ENCODE measurements at regions not wholly inside any gene's neighbourhood (a gene's known extent, or its start where the extent isn't known, plus 50 kb on each side); places are given as distances from the start of the nearest gene placed in this dataset.

GRCh38 chr7:10211861-10212260, 761.8 kb upstream of the PHF14 start:
- TF ChIP-seq CTCF (conservative IDR thresholded peaks at IDR 0.05), result no peak
- Mint-ChIP-seq H3K27ac (ENCODE audit: unreplicated experiment) (no peak overlapping the region), H3K4me1 (no peaks in the 10 kb centered on the region), H3K4me3 (no peak overlapping the region), H3K9me3 (peaks cover 7% of the 10 kb centered on the region), H3K36me3 (ENCODE audit: low read depth) (no peaks in the 10 kb centered on the region), H3K27me3 (ENCODE audit: low read depth) (no peaks in the 10 kb centered on the region)
- no peak for DNase-seq (ENCODE audit: low read depth, low spot score)

GRCh38 chr7:10212649-10213048, 761.0 kb upstream of the PHF14 start:
- peaks cover 7% of the 10 kb centered on the region for H3K9me3 Mint-ChIP-seq

GRCh38 chr7:10216462-10216861, 757.2 kb upstream of the PHF14 start:
- H3K9me3 Mint-ChIP-seq, result peaks cover 7% of the 10 kb centered on the region
- no peak for TF ChIP-seq CTCF (conservative IDR thresholded peaks at IDR 0.05)
- no peaks in the 10 kb centered on the region for H3K27me3 Mint-ChIP-seq (ENCODE audit: low read depth)
- DNase-seq (ENCODE audit: low read depth, low spot score), result no peak
- no peaks in the 10 kb centered on the region for H3K36me3 Mint-ChIP-seq (ENCODE audit: low read depth)
- H3K4me1 Mint-ChIP-seq, result no peaks in the 10 kb centered on the region
- no peak overlapping the region for H3K27ac Mint-ChIP-seq (ENCODE audit: unreplicated experiment)
- no peak overlapping the region for H3K4me3 Mint-ChIP-seq

More at GRCh38 chr7:10212649-10213048, 761.0 kb upstream of the PHF14 start:
- DNase-seq (ENCODE audit: low read depth, low spot score), result no peak
- Mint-ChIP-seq H3K4me3 (no peak overlapping the region), H3K4me1 (no peaks in the 10 kb centered on the region), H3K36me3 (ENCODE audit: low read depth) (no peaks in the 10 kb centered on the region), H3K27me3 (ENCODE audit: low read depth) (no peaks in the 10 kb centered on the region), H3K27ac (ENCODE audit: unreplicated experiment) (no peak overlapping the region)
- no peak for TF ChIP-seq CTCF (conservative IDR thresholded peaks at IDR 0.05)

- no peaks in the 10 kb centered on the region for H3K9me3 Mint-ChIP-seq
Measured at GRCh38 chr7:10221084-10221483, 752.6 kb upstream of the PHF14 start.

GRCh38 chr7:10222976-10223375, 750.7 kb upstream of the PHF14 start:
- H3K9me3 Mint-ChIP-seq, result no peaks in the 10 kb centered on the region

More at GRCh38 chr7:10221084-10221483, 752.6 kb upstream of the PHF14 start:
- Mint-ChIP-seq H3K27me3 (ENCODE audit: low read depth) (no peaks in the 10 kb centered on the region), H3K27ac (ENCODE audit: unreplicated experiment) (no peak overlapping the region), H3K4me1 (peaks cover 15% of the 10 kb centered on the region), H3K4me3 (no peak overlapping the region), H3K36me3 (ENCODE audit: low read depth) (no peaks in the 10 kb centered on the region)
- TF ChIP-seq CTCF (conservative IDR thresholded peaks at IDR 0.05), result no peak
- DNase-seq (ENCODE audit: low read depth, low spot score), result no peak

More at GRCh38 chr7:10222976-10223375, 750.7 kb upstream of the PHF14 start:
- H3K36me3 Mint-ChIP-seq (ENCODE audit: low read depth), result no peaks in the 10 kb centered on the region
- no peak for TF ChIP-seq CTCF (conservative IDR thresholded peaks at IDR 0.05)
- peaks cover 29% of the 10 kb centered on the region for H3K4me1 Mint-ChIP-seq
- no peak overlapping the region for H3K4me3 Mint-ChIP-seq
- no peak overlapping the region for H3K27ac Mint-ChIP-seq (ENCODE audit: unreplicated experiment)
- H3K27me3 Mint-ChIP-seq (ENCODE audit: low read depth), result no peaks in the 10 kb centered on the region
- DNase-seq (ENCODE audit: low read depth, low spot score), result no peak

All from neural crest cell (in vitro differentiated cells).